IMR-90 (cell line): ENCODE measurements at regions not wholly inside any gene's neighbourhood (a gene's known extent, or its start where the extent isn't known, plus 50 kb on each side); places are given as distances from the start of the nearest gene placed in this dataset.

Experiments used
- ATAC-seq: fragments of 200-7000 bp; cut with Tn5 transposase; 2 replicates; pipeline ENCODE4 v1.9.1; 2020; ENCODE audit warnings: low read depth, mild to moderate bottlenecking, moderate library complexity
- BruUV-seq: library from RNA; stranded (reverse); fragments of 400-500 nt; replicated peaks from 2 replicates; lab custom pipeline; 2021; lab: Mats Ljungman, UMichigan
- CTCF ChIA-PET: fragments of 300-600 bp; formaldehyde crosslinking; extraction: SDS; loops from one replicate; lab custom pipeline; 2021; ENCODE audit warnings: antibody characterized with exemption; lab: Yijun Ruan, JAX
- POLR2A ChIA-PET: fragments of 300-600 bp; sonication (Branson Sonifier 250); formaldehyde crosslinking; loops from one replicate; lab custom pipeline; 2022; ENCODE audit warnings: antibody characterized with exemption; ENCODE audit not compliant: unreplicated experiment; lab: Charles Lee
- DNase-seq: peaks from one replicate; pipeline ENCODE4 v3.0.0; 2013
- H2AFZ ChIP-seq: replicated peaks from 2 replicates; pipeline ENCODE3; 2013; ENCODE audit warnings: low read length, mild to moderate bottlenecking; ENCODE audit not compliant: poor library complexity
- H2AK5ac ChIP-seq: 2 replicates; pipeline ENCODE4 v1.6.1; 2013; ENCODE audit warnings: low read depth, low read length, inconsistent platforms
- H2AK9ac ChIP-seq: replicated peaks from 2 replicates; pipeline ENCODE3; 2013; ENCODE audit warnings: mild to moderate bottlenecking, low read depth, low read length, moderate library complexity; ENCODE audit not compliant: poor library complexity
- H2BK120ac ChIP-seq: 2 replicates; pipeline ENCODE4 v1.6.1; 2013; ENCODE audit warnings: low read depth, low read length, inconsistent platforms
- H2BK15ac ChIP-seq: 3 replicates; pipeline ENCODE4 v1.6.1; 2013; ENCODE audit warnings: low read depth, low read length, inconsistent platforms
- H2BK20ac ChIP-seq: 2 replicates; pipeline ENCODE4 v1.6.1; 2013; ENCODE audit warnings: low read depth, mild to moderate bottlenecking, inconsistent platforms, low read length, moderate library complexity
- H2BK5ac ChIP-seq: 2 replicates; pipeline ENCODE4 v1.6.1; 2013; ENCODE audit warnings: mild to moderate bottlenecking, low read depth, low read length, inconsistent platforms; ENCODE audit not compliant: poor library complexity, severe bottlenecking
- H3K14ac ChIP-seq: replicated peaks from 2 replicates; pipeline ENCODE4 v1.6.1; 2013; ENCODE audit warnings: low read depth, low read length, inconsistent platforms
- H3K18ac ChIP-seq: 2 replicates; pipeline ENCODE4 v1.6.1; 2013; ENCODE audit warnings: low read depth, low read length, control low read depth
- H3K23ac ChIP-seq: 2 replicates; pipeline ENCODE4 v1.6.1; 2013; ENCODE audit warnings: low read depth, low read length, inconsistent platforms
- H3K27ac ChIP-seq: 2 replicates; pipeline ENCODE4 v1.5.1; 2013; ENCODE audit warnings: mild to moderate bottlenecking, control low read depth, low read length; ENCODE audit not compliant: insufficient read depth
- H3K27me3 ChIP-seq: 2 replicates; pipeline ENCODE4 v1.6.1; 2013; ENCODE audit warnings: low read length; ENCODE audit not compliant: control insufficient read depth, insufficient read depth
- H3K36me3 ChIP-seq: 2 replicates; pipeline ENCODE4 v1.6.1; 2013; ENCODE audit warnings: low read length, mixed read lengths; ENCODE audit not compliant: control insufficient read depth, insufficient read depth
- H3K4ac ChIP-seq: 2 replicates; pipeline ENCODE4 v1.6.1; 2013; ENCODE audit warnings: low read depth, low read length, inconsistent platforms
- H3K4me1 ChIP-seq: 2 replicates; pipeline ENCODE4 v1.6.1; 2013; ENCODE audit warnings: low read length, mixed read lengths; ENCODE audit not compliant: control insufficient read depth, insufficient read depth
- H3K4me2 ChIP-seq: 2 replicates; pipeline ENCODE4 v1.6.1; 2013; ENCODE audit warnings: low read depth, mild to moderate bottlenecking, control low read depth, low read length, moderate library complexity
- H3K4me3 ChIP-seq: 2 replicates; pipeline ENCODE4 v1.5.1; 2013; ENCODE audit warnings: low read depth, mild to moderate bottlenecking, control low read depth, low read length, moderate library complexity; ENCODE audit not compliant: insufficient read depth
- H3K56ac ChIP-seq: 2 replicates; pipeline ENCODE4 v1.6.1; 2013; ENCODE audit warnings: low read length, inconsistent platforms; ENCODE audit not compliant: insufficient read depth; ENCODE audit errors: extremely low read depth
- H3K79me1 ChIP-seq, 2 experiments: 2 replicates each; pipeline ENCODE4 v1.6.1; 2013; ENCODE audit warnings: low read length in 2 of 2, inconsistent platforms in 1 of 2, low read depth in 1 of 2
- H3K9ac ChIP-seq: 2 replicates; pipeline ENCODE4 v1.6.1; 2013; ENCODE audit warnings: low read depth, low read length, control low read depth
- H3K9me1 ChIP-seq: 2 replicates; pipeline ENCODE4 v1.6.1; 2013; ENCODE audit warnings: low read length, inconsistent platforms; ENCODE audit not compliant: insufficient read depth
- H3K9me3 ChIP-seq: 2 replicates; pipeline ENCODE4 v1.6.1; 2013; ENCODE audit warnings: low read length; ENCODE audit not compliant: control insufficient read depth, insufficient read depth
- H4K20me1 ChIP-seq: 2 replicates; pipeline ENCODE4 v1.6.1; 2013; ENCODE audit warnings: low read length, inconsistent platforms; ENCODE audit not compliant: insufficient read depth
- H4K5ac ChIP-seq: 2 replicates; pipeline ENCODE4 v1.6.1; 2013; ENCODE audit warnings: mild to moderate bottlenecking, low read depth, low read length, control low read depth
- H4K8ac ChIP-seq, 2 experiments: 2 replicates each; pipeline ENCODE4 v1.6.1; 2013; ENCODE audit warnings: low read depth in 2 of 2, low read length in 2 of 2, control low read depth in 1 of 2, inconsistent platforms in 1 of 2
- H4K91ac ChIP-seq: 2 replicates; pipeline ENCODE4 v1.6.1; 2013; ENCODE audit warnings: low read depth, low read length, inconsistent platforms; ENCODE audit not compliant: insufficient read depth
- BHLHE40 ChIP-seq: fragments of 150-350 bp; IDR thresholded peaks from 2 replicates; pipeline ENCODE4 v1.6.1; 2016; ENCODE audit warnings: mild to moderate bottlenecking, low read depth, low read length
- CTCF ChIP-seq: conservative IDR thresholded peaks from 2 replicates; pipeline ENCODE4 v1.5.1; 2012; ENCODE audit warnings: mild to moderate bottlenecking, low read depth, low read length, improper control_type of control experiment
- ELK1 ChIP-seq: fragments of 150-350 bp; IDR thresholded peaks from 2 replicates; pipeline ENCODE4 v1.6.1; 2016; ENCODE audit warnings: low read depth, mild to moderate bottlenecking, low read length, moderate library complexity, borderline replicate concordance
- FOS ChIP-seq: fragments of 150-350 bp; IDR thresholded peaks from 2 replicates; pipeline ENCODE4 v1.6.1; 2016; ENCODE audit warnings: low read depth, low read length
- MAFK ChIP-seq: IDR thresholded peaks from 2 replicates; pipeline ENCODE4 v1.6.1; 2012; ENCODE audit warnings: low read depth, low read length, improper control_type of control experiment
- MAZ ChIP-seq: IDR thresholded peaks from 2 replicates; pipeline ENCODE4 v1.6.1; 2012; ENCODE audit warnings: low read depth, mild to moderate bottlenecking, low read length, improper control_type of control experiment, moderate library complexity, borderline replicate concordance
- NFE2L2 ChIP-seq: fragments of 150-350 bp; IDR thresholded peaks from 2 replicates; pipeline ENCODE4 v1.6.1; 2016; ENCODE audit warnings: low read depth, mild to moderate bottlenecking, low read length
- POLR2A ChIP-seq: IDR thresholded peaks from 2 replicates; pipeline ENCODE4 v1.6.1; 2012; ENCODE audit warnings: mild to moderate bottlenecking, low read depth, low read length
- RAD21 ChIP-seq: IDR thresholded peaks from 2 replicates; pipeline ENCODE4 v1.6.1; 2012; ENCODE audit warnings: low read length, improper control_type of control experiment
- RCOR1 ChIP-seq: IDR thresholded peaks from 2 replicates; pipeline ENCODE4 v1.6.1; 2012; ENCODE audit warnings: mild to moderate bottlenecking, low read length, improper control_type of control experiment; ENCODE audit not compliant: insufficient replicate concordance
- RFX5 ChIP-seq: IDR thresholded peaks from 2 replicates; pipeline ENCODE4 v1.8.0; 2012; ENCODE audit warnings: low read depth, mild to moderate bottlenecking, low read length, moderate library complexity
- SMC3 ChIP-seq: fragments of 150-350 bp; IDR thresholded peaks from 2 replicates; pipeline ENCODE4 v1.6.1; 2016; ENCODE audit warnings: low read depth, mild to moderate bottlenecking, antibody characterized with exemption, low read length, moderate library complexity
- WGBS, 2 experiments: methylation state at CpG; one replicate each; pipeline versions ENCODE4 v1.1.5 to v1.1.7; 2013; ENCODE audit warnings: missing lambda C conversion rate in 2 of 2; ENCODE audit not compliant: insufficient read length in 1 of 2; ENCODE audit errors: extremely low coverage in 2 of 2; 5-methylcytosine and 5-hydroxymethylcytosine counted together
- dilution Hi-C: fragments of 300-500 bp; cut with HindIII; formaldehyde crosslinking; loops from one replicate; pipeline ENCODE4 v1.14.3; 2018; ENCODE audit warnings: low sequenced_read_pairs; ENCODE audit not compliant: unreplicated experiment
- in situ Hi-C: fragments of 300-500 bp; cut with MboI; formaldehyde crosslinking; loops from 3 replicates; pipeline ENCODE4 v1.14.3; 2019; ENCODE audit warnings: low sequenced_read_pairs, inconsistent platforms, mixed read lengths
- intact Hi-C: fragments of 100-400 bp; cut with micrococcal nuclease; formaldehyde crosslinking; loops from 2 replicates; pipeline ENCODE4 v1.10.0; 2022

- ATAC-seq, result no peak
- ChIA-PET CTCF (no interaction called here), POLR2A (no interaction called here)
- Histone ChIP-seq H3K79me1 (no peaks in the 10 kb centered on the region), H4K91ac (no peak overlapping the region), H2BK20ac (no peak overlapping the region), H3K9me3 (no peaks in the 10 kb centered on the region), H4K20me1 (no peaks in the 10 kb centered on the region), H2AFZ (no peak overlapping the region), H2BK120ac (no peak overlapping the region), H2BK5ac (no peak overlapping the region), H3K4me3 (no peak overlapping the region), H3K27me3 (no peaks in the 10 kb centered on the region), H3K4me2 (no peak overlapping the region), H3K4ac (no peak overlapping the region), H3K27ac (no peak overlapping the region), H3K36me3 (no peaks in the 10 kb centered on the region), H2AK9ac (no peak overlapping the region), H3K56ac (no peak overlapping the region), H2BK15ac (no peak overlapping the region), H3K23ac (no peak overlapping the region), H3K18ac (no peak overlapping the region), H4K5ac (no peak overlapping the region), H2AK5ac (no peak overlapping the region), H4K8ac (no peak overlapping the region), H3K9ac (no peak overlapping the region), H3K4me1 (no peaks in the 10 kb centered on the region), H3K9me1 (no peaks in the 10 kb centered on the region), H3K14ac (no peak overlapping the region)
- WGBS, 2 experiments, result 30% methylated on average over 3 of the region's 10 CpGs; no CpG with 5 or more reads in 1 of the 2 experiments
- in situ Hi-C loops, result no loop called here
- TF ChIP-seq ELK1, result no peak
- TF ChIP-seq RCOR1, result no peak
- TF ChIP-seq NFE2L2, result no peak
- TF ChIP-seq POLR2A, result no peak
- TF ChIP-seq MAFK, result no peak
- no peak for TF ChIP-seq SMC3
- TF ChIP-seq CTCF, result no peak
- no peak for TF ChIP-seq MAZ
- TF ChIP-seq BHLHE40, result no peak
- no peak for TF ChIP-seq RAD21
- TF ChIP-seq RFX5, result no peak
- no peak for TF ChIP-seq FOS
- no peak for DNase-seq
- intact Hi-C loops, result no loop called here
- no TSS peak for BruUV-seq
- dilution Hi-C loops, result no loop called here
Observed at GRCh38 chr1:30506291-30507015, 216.9 kb downstream of the MATN1 start.
